ENCODE measurements at regions not wholly inside any gene's neighbourhood (a gene's known extent, or its start where the extent isn't known, plus 50 kb on each side); places are given as distances from the start of the nearest gene placed in this dataset.
A peak's percentile ranks its signal among the peaks of the same experiment; 100 is the strongest.

DNA sequence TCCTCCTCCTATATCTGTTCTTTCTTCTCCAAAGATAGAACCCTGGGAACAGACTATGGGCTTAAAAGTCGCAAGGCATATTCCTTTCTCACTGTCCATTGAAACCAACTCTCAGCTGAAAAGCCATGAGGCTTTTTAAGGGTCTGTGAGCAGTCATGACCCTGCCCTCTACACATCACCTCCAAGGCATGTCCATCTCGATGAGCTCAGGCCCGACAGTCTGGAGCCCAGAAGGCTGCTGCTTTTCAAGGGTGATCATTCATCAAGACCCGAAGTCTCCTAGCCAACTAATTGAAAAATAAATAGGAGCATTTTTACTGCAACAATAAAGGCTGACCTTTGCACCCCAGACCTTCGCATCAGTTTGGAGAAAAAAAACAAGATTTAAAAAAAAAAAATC lies 378.8 kb upstream of the NRSN1 start:
- Mint-ChIP-seq H3K27ac (no peak overlapping the region), H3K36me3 (ENCODE audit: insufficient read depth) (no peaks in the 10 kb centered on the region), H3K27me3 (no peaks in the 10 kb centered on the region), H3K4me3 (ENCODE audit: low read depth) (no peak overlapping the region), H3K9me3 (ENCODE audit: low read depth) (no peaks in the 10 kb centered on the region), H3K4me1 (ENCODE audit: low read depth) (peaks cover 9% of the 10 kb centered on the region)
- TF ChIP-seq, protein P1, sequence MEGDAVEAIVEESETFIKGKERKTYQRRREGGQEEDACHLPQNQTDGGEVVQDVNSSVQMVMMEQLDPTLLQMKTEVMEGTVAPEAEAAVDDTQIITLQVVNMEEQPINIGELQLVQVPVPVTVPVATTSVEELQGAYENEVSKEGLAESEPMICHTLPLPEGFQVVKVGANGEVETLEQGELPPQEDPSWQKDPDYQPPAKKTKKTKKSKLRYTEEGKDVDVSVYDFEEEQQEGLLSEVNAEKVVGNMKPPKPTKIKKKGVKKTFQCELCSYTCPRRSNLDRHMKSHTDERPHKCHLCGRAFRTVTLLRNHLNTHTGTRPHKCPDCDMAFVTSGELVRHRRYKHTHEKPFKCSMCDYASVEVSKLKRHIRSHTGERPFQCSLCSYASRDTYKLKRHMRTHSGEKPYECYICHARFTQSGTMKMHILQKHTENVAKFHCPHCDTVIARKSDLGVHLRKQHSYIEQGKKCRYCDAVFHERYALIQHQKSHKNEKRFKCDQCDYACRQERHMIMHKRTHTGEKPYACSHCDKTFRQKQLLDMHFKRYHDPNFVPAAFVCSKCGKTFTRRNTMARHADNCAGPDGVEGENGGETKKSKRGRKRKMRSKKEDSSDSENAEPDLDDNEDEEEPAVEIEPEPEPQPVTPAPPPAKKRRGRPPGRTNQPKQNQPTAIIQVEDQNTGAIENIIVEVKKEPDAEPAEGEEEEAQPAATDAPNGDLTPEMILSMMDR (IDR thresholded peaks at IDR 0.05; ENCODE audit: unreplicated experiment), result no peak
- no peak for DNase-seq (ENCODE audit: low spot score, unreplicated experiment)

DNA sequence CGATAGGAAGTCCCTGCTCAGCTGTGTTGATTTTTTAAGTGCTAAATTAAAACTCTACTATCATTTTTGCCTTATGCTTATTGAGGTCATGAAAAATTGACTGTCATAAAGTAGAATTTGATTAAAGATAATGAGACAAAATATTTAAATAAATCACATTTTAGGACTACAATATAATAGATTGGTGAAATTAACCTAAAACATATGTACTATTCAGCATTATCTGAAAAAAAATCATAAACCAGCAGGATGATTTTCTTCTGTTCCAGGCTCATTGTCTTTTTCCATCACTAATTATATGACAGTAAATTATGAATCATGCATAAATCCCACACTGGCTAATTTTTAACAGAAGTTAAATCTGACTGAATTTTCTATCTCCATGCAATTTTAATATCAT lies 373.6 kb upstream of the NRSN1 start:
- peaks cover 3% of the 10 kb centered on the region for H3K36me3 Mint-ChIP-seq (ENCODE audit: insufficient read depth)
- peaks cover 11% of the 10 kb centered on the region for H3K9me3 Mint-ChIP-seq (ENCODE audit: low read depth)
- H3K27me3 Mint-ChIP-seq, result no peaks in the 10 kb centered on the region
- H3K4me1 Mint-ChIP-seq (ENCODE audit: low read depth), result peaks cover 7% of the 10 kb centered on the region
- H3K4me3 Mint-ChIP-seq (ENCODE audit: low read depth), result no peak overlapping the region
- no peak overlapping the region for H3K27ac Mint-ChIP-seq
- DNase-seq (ENCODE audit: low spot score, unreplicated experiment), result no peak
- TF ChIP-seq, protein P1 (IDR thresholded peaks at IDR 0.05; ENCODE audit: unreplicated experiment), result no peak

DNA sequence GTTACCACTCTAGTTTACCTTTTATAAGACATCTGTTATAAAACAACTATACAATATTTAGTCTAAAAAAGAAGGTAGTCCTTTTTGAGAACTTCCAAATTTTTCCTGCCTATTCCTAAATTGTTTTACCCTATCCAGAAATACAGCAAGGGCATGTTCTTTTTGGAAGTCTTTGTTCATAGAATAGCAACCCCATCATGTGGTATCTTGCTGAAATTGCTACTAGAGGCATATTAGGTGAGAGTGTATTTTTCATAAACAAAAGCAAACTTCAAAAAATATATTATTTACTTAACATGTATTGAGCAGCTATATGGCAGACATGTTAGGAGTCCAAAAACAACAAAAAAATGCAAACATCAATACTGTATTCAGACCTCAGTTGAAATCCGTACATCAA lies 371.8 kb upstream of the NRSN1 start:
- DNase-seq (ENCODE audit: low spot score, unreplicated experiment), result no peak
- TF ChIP-seq, protein P1 (IDR thresholded peaks at IDR 0.05; ENCODE audit: unreplicated experiment), result peak; percentile 8
- Mint-ChIP-seq H3K27me3 (no peaks in the 10 kb centered on the region), H3K4me3 (ENCODE audit: low read depth) (no peak overlapping the region), H3K9me3 (ENCODE audit: low read depth) (peaks cover 11% of the 10 kb centered on the region), H3K36me3 (ENCODE audit: insufficient read depth) (peaks cover 4% of the 10 kb centered on the region), H3K4me1 (ENCODE audit: low read depth) (no peaks in the 10 kb centered on the region), H3K27ac (no peak overlapping the region)

DNA sequence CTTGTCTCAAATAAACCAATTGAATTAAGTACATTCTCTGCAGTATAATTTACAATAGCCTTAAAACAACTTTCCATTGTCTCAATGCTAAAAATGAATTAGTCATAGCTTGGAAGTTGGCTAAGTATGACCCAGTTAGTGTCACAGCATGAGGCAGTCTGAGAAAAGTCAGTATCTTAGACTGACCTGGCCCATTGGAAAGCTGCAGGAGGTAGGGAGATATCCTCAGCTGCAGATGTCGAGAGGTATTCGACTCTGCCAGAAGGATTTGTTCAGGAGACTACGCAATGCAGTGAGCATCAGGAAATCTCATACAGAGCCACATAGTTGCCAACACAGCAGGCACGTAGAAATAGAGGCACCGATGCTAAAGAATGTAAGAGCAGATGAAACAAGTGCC lies 350.9 kb upstream of the NRSN1 start:
- TF ChIP-seq, protein P1 (IDR thresholded peaks at IDR 0.05; ENCODE audit: unreplicated experiment), result no peak
- Mint-ChIP-seq H3K9me3 (ENCODE audit: low read depth) (no peaks in the 10 kb centered on the region), H3K36me3 (ENCODE audit: insufficient read depth) (no peaks in the 10 kb centered on the region), H3K27ac (no peak overlapping the region), H3K27me3 (no peaks in the 10 kb centered on the region), H3K4me3 (ENCODE audit: low read depth) (no peak overlapping the region), H3K4me1 (ENCODE audit: low read depth) (no peaks in the 10 kb centered on the region)
- no peak for DNase-seq (ENCODE audit: low spot score, unreplicated experiment)

DNA sequence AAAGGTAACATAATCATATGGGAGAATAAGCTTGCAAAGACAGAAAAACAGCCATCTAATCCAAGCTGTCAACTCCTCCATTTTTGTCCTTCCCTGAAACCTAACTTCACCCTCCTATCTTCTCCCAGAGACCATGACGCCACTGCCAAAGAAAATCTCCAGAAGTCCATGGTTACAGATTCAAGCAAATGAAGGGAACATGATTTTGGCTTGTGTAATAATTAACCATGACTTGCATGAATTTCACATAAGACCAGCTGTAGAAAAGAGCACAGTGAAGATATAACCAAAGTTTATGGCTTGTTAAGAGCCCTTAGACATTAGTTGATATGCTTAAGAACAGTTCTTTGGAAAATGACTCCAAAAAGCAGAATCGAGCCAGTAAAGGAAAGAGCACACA lies 342.1 kb upstream of the NRSN1 start:
- peaks cover 7% of the 10 kb centered on the region for H3K4me1 Mint-ChIP-seq (ENCODE audit: low read depth)
- H3K9me3 Mint-ChIP-seq (ENCODE audit: low read depth), result no peaks in the 10 kb centered on the region
- no peak overlapping the region for H3K27ac Mint-ChIP-seq
- H3K27me3 Mint-ChIP-seq, result no peaks in the 10 kb centered on the region
- TF ChIP-seq, protein P1 (IDR thresholded peaks at IDR 0.05; ENCODE audit: unreplicated experiment), result no peak
- no peak for DNase-seq (ENCODE audit: low spot score, unreplicated experiment)
- H3K4me3 Mint-ChIP-seq (ENCODE audit: low read depth), result no peak overlapping the region
- no peaks in the 10 kb centered on the region for H3K36me3 Mint-ChIP-seq (ENCODE audit: insufficient read depth)

Data from progenitor cell of endocrine pancreas (in vitro differentiated cells).